Kidney (tissue), 13 donors: ENCODE measurements at regions not wholly inside any gene's neighbourhood (a gene's known extent, or its start where the extent isn't known, plus 50 kb on each side); places are given as distances from the start of the nearest gene placed in this dataset.
A peak's percentile ranks its signal among the peaks of the same experiment; 100 is the strongest.

Experiments
- DNase-seq, 5 donors: peaks; one replicate each; pipeline ENCODE4 v3.0.0-alpha.2; 2013 to 2020
- FAIRE-seq: peaks from 2 replicates; lab custom pipeline; 2012; peaks lifted over from hg19 to GRCh38; lab: Jason Lieb, UNC
- H3K27ac ChIP-seq, 2 donors: one replicate each; pipeline ENCODE4 v1.7.0; 2013; ENCODE audit warnings: low read depth in 2 of 2, low read length in 2 of 2, inconsistent platforms in 1 of 2
- H3K27me3 ChIP-seq: one replicate; pipeline ENCODE4 v1.7.1; 2013; ENCODE audit warnings: low read length, inconsistent platforms; ENCODE audit not compliant: control insufficient read depth, insufficient read depth
- H3K36me3 ChIP-seq, 3 donors: one replicate each; pipeline versions ENCODE4 v1.7.0 to v1.7.1; 2013; ENCODE audit warnings: low read length in 3 of 3, control low read depth in 1 of 3, inconsistent platforms in 1 of 3; ENCODE audit not compliant: insufficient read depth in 3 of 3, control insufficient read depth in 2 of 3
- H3K4me1 ChIP-seq, 3 donors: one replicate each; pipeline versions ENCODE4 v1.7.0 to v1.7.1; 2013; ENCODE audit warnings: low read length in 3 of 3, inconsistent platforms in 1 of 3, low read depth in 1 of 3; ENCODE audit not compliant: control insufficient read depth in 2 of 3, insufficient read depth in 2 of 3
- H3K4me3 ChIP-seq, 3 donors: one replicate each; pipeline versions ENCODE4 v1.7.0 to v1.8.1; 2013; ENCODE audit warnings: low read length in 3 of 3, control low read depth in 1 of 3, inconsistent platforms in 1 of 3
- H3K9ac ChIP-seq, 3 donors: one replicate each; pipeline versions ENCODE4 v1.7.0 to v1.7.1; 2013; ENCODE audit warnings: low read length in 3 of 3, control low read depth in 1 of 3, inconsistent platforms in 1 of 3
- H3K9me3 ChIP-seq, 3 donors: one replicate each; pipeline versions ENCODE4 v1.7.0 to v1.7.1; 2013; ENCODE audit warnings: low read length in 3 of 3, control low read depth in 1 of 3, inconsistent platforms in 1 of 3; ENCODE audit not compliant: control insufficient read depth in 2 of 3, insufficient read depth in 1 of 3
- intact Hi-C: fragments of 100-400 bp; cut with DNase I; formaldehyde crosslinking; loops from one replicate; pipeline ENCODE4 v1.11.1; 2022
- TF ChIP-seq, protein P1 (sequence below): IDR thresholded peaks from 3 replicates; pipeline ENCODE4 v1.5.1; 2012; ENCODE audit warnings: mild to moderate bottlenecking, moderate library complexity, borderline replicate concordance; ENCODE audit not compliant: insufficient read depth; ENCODE audit errors: extremely low read depth
- donor health status: control.
- donor health status: control.
- donor health status: control.
- donor health status: control.
- donor health status: control.
- donor health status: DM: yes; HTN: yes; CAD: no.
- donor health status: Normal renal cell carcinoma (clear cell type).

DNA sequence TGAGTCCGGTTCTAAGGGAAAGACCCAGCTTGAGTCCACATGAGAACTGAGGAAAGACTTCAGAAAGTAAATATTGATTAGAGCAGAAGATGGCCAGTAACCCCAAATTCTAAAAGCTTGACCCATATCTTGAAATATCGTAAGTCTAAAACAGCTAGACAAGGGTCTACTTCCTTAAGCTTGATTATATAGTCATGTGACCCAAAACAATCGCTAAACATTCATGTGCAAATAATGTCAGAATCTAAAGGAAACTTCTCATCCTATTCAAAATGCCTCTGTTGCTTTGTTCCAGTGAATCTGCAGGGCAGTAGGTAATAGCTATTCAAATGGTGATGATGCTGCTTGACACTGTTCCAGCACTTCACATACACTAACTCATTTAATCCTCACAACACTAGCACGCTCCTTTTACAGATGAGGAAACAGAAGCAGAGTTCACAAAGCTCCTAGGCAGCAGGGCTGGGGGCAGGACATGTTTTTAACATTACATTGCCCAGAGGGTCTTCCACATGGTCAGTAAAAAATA lies 52.6 kb downstream of the TCF20 start:
- peaks cover 0 to 11% (median 4%) of the 10 kb centered on the region in 3 donors for H3K4me1 ChIP-seq
- intact Hi-C loops, result no loop called here
- H3K9me3 ChIP-seq, result no peaks in the 10 kb centered on the region
- TF ChIP-seq, protein P1, sequence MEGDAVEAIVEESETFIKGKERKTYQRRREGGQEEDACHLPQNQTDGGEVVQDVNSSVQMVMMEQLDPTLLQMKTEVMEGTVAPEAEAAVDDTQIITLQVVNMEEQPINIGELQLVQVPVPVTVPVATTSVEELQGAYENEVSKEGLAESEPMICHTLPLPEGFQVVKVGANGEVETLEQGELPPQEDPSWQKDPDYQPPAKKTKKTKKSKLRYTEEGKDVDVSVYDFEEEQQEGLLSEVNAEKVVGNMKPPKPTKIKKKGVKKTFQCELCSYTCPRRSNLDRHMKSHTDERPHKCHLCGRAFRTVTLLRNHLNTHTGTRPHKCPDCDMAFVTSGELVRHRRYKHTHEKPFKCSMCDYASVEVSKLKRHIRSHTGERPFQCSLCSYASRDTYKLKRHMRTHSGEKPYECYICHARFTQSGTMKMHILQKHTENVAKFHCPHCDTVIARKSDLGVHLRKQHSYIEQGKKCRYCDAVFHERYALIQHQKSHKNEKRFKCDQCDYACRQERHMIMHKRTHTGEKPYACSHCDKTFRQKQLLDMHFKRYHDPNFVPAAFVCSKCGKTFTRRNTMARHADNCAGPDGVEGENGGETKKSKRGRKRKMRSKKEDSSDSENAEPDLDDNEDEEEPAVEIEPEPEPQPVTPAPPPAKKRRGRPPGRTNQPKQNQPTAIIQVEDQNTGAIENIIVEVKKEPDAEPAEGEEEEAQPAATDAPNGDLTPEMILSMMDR, result no peak
- DNase-seq (no peak), FAIRE-seq (no peak)
- no peaks in the 10 kb centered on the region for H3K27me3 ChIP-seq
- no peak overlapping the region for H3K9ac ChIP-seq
- peaks cover 3 to 15% (median 14%) of the 10 kb centered on the region in 3 donors for H3K36me3 ChIP-seq
- no peak overlapping the region for H3K27ac ChIP-seq
- H3K4me3 ChIP-seq, result no peak overlapping the region

DNA sequence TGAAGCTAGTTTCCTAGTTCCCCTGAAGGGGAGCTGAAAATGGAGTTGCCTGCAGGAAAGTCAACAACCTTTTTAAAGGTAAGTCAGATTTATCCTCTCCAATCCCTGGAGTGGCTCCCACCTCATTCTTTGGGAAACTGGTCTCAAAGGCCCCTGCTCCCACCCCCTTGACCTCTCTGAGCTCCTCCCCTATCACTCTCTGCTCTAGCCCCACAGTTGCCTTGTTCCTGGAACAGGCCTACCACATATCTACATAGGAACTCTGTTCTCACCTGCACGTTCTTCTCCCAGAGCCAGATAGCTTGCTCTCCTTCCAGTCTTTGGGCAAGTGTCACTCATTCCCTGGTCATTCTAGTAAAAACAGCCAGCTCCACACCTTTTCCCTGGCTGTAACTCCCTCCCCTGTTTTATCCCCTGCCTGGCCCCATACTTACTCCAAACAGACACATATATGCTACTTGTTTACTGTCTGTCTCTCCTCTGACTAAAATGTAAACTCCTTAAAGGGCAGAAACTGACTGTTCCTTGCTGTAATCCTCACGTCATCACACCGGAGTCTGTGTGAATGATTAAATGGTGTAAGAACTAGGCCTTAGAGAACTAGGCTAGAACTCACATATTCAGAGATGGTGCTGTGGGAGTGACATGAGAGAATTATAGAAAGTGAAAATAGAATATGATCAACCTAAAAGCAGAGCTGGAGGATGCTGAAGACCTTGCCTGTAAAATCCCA lies 53.3 kb downstream of the TCF20 start:
- Histone ChIP-seq H3K9me3 (no peaks in the 10 kb centered on the region), H3K9ac (no peak overlapping the region), H3K27me3 (no peaks in the 10 kb centered on the region), H3K36me3 (peaks cover 3 to 16% (median 15%) of the 10 kb centered on the region in 3 donors), H3K4me1 (peaks cover 0 to 11% (median 4%) of the 10 kb centered on the region in 3 donors), H3K27ac (peak overlapping the region in 1 of 2 donors; percentile 37), H3K4me3 (no peak overlapping the region)
- TF ChIP-seq, protein P1, result no peak
- DNase-seq (no peak), FAIRE-seq (no peak)
- intact Hi-C loops, result no loop called here

DNA sequence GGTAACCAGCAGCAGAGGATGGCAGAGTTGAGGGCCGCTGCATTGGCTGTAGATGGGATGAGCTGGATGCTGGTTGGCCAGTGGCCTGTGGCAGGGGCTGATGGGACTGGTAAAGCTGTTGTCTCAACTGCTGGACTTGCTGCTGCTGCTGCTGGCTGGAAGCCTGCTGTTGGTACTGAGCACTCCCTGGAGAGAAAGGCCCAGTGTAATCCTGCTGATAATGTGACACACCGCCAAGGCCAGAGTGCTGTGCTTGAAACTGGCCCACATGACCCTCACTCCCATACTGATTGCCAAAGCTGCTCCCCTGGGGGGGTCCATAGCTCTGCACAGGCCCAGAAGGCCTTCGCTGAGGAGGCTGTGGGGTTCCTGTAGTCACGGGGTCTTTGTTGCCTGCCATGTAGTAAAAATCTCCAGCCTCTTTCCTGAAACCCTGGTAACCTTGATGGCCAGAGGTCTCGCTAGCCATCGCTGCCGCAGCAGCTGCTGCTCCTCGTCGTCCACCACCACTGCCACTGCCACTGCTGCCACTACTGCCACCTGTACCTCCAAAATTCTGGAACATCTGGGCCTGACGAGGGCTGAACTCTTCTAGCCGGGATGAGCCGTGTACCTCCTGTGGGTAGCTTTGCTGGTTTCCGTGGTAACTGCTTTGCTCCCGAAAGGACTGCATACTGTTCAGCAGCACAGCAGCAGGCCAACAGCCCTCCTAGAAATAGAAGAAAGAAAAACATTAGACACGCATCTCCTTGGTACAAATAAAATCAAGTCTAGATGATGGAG lies 55.6 kb downstream of the TCF20 start:
- Histone ChIP-seq H3K9me3 (no peaks in the 10 kb centered on the region), H3K9ac (no peak overlapping the region), H3K36me3 (peaks cover 3 to 33% (median 31%) of the 10 kb centered on the region in 3 donors), H3K4me1 (peaks cover 0 to 11% (median 4%) of the 10 kb centered on the region in 3 donors), H3K27me3 (no peaks in the 10 kb centered on the region), H3K4me3 (no peak overlapping the region), H3K27ac (no peak overlapping the region)
- intact Hi-C loops, result no loop called here
- peak in 1 of 5 donors; percentile 69 for DNase-seq
- no peak for FAIRE-seq
- TF ChIP-seq, protein P1, result no peak
